ENCODE measurements at regions not wholly inside any gene's neighbourhood (a gene's known extent, or its start where the extent isn't known, plus 50 kb on each side); places are given as distances from the start of the nearest gene placed in this dataset.

DNA sequence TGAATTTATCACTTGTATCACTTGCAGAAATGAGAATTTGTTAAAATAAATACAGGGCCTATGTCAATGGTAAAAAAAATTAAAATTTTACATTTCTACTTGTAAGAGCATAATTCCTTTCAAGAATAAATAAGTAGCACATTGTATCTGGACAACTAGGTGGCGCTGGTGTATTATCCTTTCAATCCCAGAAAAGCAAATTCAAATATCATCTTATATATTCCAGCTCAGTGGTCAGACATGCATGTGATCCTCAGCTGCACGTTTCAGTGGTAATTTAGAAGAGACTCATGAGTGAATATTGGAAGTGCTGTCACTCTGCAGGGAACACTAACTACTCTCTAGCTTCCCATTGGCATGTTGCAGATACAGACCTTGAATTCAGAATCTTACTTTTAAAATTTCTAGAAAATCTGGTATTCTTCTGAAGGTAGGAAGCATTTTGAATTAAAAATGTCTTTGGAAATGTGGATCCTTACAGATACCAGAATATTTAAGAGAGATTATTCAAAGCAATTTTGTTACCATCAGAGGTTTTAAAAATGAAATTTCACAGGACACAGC lies 1414.7 kb upstream of the TENM3 start:
- WGBS, 2 donors, result 2 to 3% methylated on average over 2 of the region's 2 CpGs
- intact Hi-C loops (cut with DNase I; ENCODE audit: low total_unique reads), result no loop called here
- no peak overlapping the region for H3K4me3 ChIP-seq (ENCODE audit: low read depth, poor library complexity, severe bottlenecking)
- TF ChIP-seq POLR2A (IDR thresholded peaks at IDR 0.05), result no peak
- TF ChIP-seq, protein P1, sequence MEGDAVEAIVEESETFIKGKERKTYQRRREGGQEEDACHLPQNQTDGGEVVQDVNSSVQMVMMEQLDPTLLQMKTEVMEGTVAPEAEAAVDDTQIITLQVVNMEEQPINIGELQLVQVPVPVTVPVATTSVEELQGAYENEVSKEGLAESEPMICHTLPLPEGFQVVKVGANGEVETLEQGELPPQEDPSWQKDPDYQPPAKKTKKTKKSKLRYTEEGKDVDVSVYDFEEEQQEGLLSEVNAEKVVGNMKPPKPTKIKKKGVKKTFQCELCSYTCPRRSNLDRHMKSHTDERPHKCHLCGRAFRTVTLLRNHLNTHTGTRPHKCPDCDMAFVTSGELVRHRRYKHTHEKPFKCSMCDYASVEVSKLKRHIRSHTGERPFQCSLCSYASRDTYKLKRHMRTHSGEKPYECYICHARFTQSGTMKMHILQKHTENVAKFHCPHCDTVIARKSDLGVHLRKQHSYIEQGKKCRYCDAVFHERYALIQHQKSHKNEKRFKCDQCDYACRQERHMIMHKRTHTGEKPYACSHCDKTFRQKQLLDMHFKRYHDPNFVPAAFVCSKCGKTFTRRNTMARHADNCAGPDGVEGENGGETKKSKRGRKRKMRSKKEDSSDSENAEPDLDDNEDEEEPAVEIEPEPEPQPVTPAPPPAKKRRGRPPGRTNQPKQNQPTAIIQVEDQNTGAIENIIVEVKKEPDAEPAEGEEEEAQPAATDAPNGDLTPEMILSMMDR (IDR thresholded peaks at IDR 0.05), result no peak
- DNase-seq (ENCODE audit: low spot score in 2 of 2), result no peak

DNA sequence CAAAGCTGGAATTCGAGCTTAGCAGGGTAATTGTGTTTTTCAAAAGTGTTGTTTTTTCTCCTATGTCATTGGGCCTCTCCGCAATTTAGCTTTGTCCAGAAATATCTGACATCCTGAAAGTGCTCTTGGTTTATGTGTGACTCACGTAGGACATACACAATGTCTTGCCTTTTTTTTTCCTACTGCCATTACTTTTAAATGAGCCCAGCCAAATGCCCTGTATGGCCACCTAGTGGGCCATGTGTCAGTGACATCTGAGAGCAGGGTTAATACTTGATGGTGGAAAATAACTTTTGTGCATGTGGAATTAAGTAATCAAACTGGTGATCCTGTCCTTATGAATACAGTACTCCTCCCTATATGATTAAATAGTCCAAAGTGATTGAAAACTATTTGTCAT lies 1411.1 kb upstream of the TENM3 start:
- 45 to 51% methylated on average over 3 of the region's 3 CpGs for whole genome bisulfite sequencing, 2 donors
- TF ChIP-seq, protein P1 (IDR thresholded peaks at IDR 0.05), result no peak
- no peak for TF ChIP-seq POLR2A (IDR thresholded peaks at IDR 0.05)
- DNase-seq (ENCODE audit: low spot score in 2 of 2), result no peak
- no peak overlapping the region for H3K4me3 ChIP-seq (ENCODE audit: low read depth, poor library complexity, severe bottlenecking)
- intact Hi-C loops (cut with DNase I; ENCODE audit: low total_unique reads), result no loop called here

DNA sequence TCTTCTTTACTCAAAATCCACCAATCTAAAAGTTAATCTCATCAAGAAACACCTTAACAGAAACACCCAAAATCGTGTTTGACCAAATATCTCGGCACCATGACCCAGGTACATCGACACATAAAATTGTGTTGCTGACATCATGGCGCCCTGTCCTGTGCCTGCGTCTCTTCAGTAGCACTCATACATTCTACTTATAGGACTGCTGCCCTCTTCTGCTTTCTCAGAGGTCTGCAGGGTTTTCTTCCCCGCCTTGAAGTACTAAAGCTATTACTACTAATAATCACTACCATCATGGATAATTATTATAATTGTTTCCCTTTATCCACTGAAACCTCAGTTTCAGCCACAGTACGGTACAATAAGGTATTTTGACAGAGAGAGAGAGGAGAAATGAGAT lies 1403.1 kb upstream of the TENM3 start:
- 68 to 75% methylated on average over 7 of the region's 7 CpGs for WGBS, 2 donors
- H3K4me3 ChIP-seq (ENCODE audit: low read depth, poor library complexity, severe bottlenecking), result no peak overlapping the region
- intact Hi-C loops (cut with DNase I; ENCODE audit: low total_unique reads), result loop anchor here (1.0 kb wide), 1 partner anchor 24 kb away; no protein-coding TSS in a partner anchor

DNA sequence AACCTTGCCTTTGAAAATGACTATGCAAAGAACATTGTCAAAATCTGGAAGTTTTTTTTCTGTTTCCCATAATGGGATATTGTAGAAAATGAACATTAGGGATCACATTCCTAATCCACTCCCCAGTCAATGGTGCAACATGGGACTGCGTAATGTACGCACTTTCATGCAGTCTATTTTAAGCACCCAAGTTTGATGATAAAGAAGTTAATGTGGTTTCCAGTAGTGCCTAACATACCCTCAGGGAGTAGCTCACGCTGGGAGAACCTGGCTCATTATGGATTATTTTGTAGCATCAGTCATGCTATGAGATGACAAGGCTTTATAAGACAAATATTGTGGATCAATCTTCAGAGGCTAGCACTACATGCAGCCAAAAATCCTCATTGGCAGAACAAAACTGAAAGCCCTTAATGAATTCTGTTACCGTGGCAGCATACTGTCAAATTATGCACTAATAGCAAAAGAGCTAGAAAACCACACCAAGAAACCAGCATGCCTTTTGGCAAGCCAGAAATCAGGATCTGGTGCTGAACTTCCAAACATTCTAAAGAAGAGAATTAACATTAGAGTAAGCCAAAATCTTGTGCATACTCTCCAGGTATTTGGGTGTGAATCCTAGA lies 1392.8 kb upstream of the TENM3 start:
- intact Hi-C loops (cut with DNase I; ENCODE audit: low total_unique reads), result no loop called here
- 45 to 49% methylated on average over 4 of the region's 4 CpGs for WGBS, 2 donors
- no peak for TF ChIP-seq POLR2A (IDR thresholded peaks at IDR 0.05)
- TF ChIP-seq, protein P1 (IDR thresholded peaks at IDR 0.05), result no peak
- DNase-seq (ENCODE audit: low spot score in 2 of 2), result no peak
- no peak overlapping the region for H3K4me3 ChIP-seq (ENCODE audit: low read depth, poor library complexity, severe bottlenecking)

More for the DNA sequence above, 1403.1 kb upstream of the TENM3 start:
- TF ChIP-seq, protein P1 (IDR thresholded peaks at IDR 0.05), result no peak
- no peak for TF ChIP-seq POLR2A (IDR thresholded peaks at IDR 0.05)
- no peak for DNase-seq (ENCODE audit: low spot score in 2 of 2)

DNA sequence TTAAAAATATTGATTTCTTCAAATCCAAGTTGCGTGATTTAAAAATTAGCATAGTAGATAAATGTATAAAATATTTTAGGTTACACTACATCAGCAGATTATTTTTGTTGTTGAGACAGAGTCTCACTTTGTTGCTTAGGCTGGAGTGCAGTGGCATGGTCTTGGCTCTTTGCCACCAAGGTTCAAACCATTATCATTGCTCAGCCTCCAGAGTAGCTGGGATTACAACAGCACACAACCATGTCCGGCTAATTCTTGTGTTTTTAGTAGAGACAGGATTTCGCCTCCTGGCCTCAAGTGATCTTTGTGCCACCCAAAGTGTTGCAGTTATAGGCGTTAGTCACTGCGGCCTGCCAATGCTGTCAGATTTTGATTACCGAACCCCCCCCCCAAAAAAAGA lies 1390.5 kb upstream of the TENM3 start:
- no peak for DNase-seq (ENCODE audit: low spot score in 2 of 2)
- intact Hi-C loops (cut with DNase I; ENCODE audit: low total_unique reads), result no loop called here
- 69% methylated on average over 6 of the region's 6 CpGs for WGBS, 2 donors
- no peak overlapping the region for H3K4me3 ChIP-seq (ENCODE audit: low read depth, poor library complexity, severe bottlenecking)
- no peak for TF ChIP-seq POLR2A (IDR thresholded peaks at IDR 0.05)
- TF ChIP-seq, protein P1 (IDR thresholded peaks at IDR 0.05), result no peak

DNA sequence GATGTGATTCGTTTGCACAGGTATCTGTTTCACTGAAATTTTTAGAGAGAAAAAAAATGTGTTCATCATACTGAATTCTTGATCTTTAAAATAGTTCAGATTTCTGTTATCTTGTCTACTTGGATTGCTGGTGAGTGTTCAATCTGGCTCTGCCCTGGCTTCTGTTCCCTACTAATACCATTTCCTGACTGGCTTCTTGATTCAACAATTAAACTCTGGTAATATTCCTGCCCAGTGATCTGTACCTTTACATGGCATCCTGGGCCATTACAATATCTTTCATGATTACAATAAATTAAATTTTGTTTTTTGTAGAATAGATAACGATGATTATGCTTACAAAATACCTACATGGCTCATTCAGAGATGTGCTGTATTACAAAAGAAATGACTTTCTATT lies 1388.0 kb upstream of the TENM3 start:
- WGBS, 2 donors, result 61 to 65% methylated on average over 2 of the region's 2 CpGs
- no peak for DNase-seq (ENCODE audit: low spot score in 2 of 2)
- no peak overlapping the region for H3K4me3 ChIP-seq (ENCODE audit: low read depth, poor library complexity, severe bottlenecking)
- intact Hi-C loops (cut with DNase I; ENCODE audit: low total_unique reads), result no loop called here
- TF ChIP-seq, protein P1 (IDR thresholded peaks at IDR 0.05), result no peak
- TF ChIP-seq POLR2A (IDR thresholded peaks at IDR 0.05), result no peak
